Inflammatory macrophage treated with lipopolysaccharide for 1 hour (primary cell): ENCODE measurements at regions not wholly inside any gene's neighbourhood (a gene's known extent, or its start where the extent isn't known, plus 50 kb on each side); places are given as distances from the start of the nearest gene placed in this dataset.
A peak's percentile ranks its signal among the peaks of the same experiment; 100 is the strongest.

Experiments
- DNase-seq, 2 donors: peaks; one replicate each; pipeline ENCODE4 v3.0.0-alpha.2; 2020 to 2022

DNA sequence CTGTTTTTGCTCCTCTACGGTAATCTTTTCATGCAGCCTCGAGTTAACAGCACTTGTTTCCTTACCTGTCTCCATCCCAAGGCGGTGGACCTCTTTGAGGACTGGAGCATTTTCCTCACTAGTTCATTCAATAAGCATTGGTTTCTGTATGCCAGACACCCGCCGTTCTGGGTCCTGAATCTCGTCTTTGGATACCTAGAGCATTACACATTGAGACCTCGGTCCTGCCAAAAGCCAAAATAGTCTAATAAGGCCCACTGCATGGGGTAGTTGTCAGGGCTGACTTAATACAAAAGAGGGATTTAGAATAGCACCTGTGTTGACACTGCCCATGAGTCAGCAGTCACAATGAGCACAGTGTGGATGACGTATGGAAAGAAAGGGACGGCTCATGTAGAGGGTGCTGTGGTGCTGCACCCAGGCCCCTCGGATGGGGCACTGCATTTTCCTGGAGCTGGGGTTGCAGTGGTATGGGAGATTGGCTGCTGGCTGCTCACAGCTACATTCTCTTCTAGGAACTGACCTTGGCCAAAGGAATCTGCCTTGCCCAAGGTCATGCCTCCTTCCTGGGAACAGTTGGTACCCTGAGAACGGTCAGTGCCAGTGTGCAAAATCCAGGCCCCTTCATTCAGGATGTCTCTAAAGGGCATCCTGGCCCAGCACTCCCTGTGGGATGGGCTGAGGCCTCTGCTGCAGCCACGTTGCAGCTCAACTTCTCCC, 126.9 kb upstream of the NCK2 start:
- no peak for DNase-seq

DNA sequence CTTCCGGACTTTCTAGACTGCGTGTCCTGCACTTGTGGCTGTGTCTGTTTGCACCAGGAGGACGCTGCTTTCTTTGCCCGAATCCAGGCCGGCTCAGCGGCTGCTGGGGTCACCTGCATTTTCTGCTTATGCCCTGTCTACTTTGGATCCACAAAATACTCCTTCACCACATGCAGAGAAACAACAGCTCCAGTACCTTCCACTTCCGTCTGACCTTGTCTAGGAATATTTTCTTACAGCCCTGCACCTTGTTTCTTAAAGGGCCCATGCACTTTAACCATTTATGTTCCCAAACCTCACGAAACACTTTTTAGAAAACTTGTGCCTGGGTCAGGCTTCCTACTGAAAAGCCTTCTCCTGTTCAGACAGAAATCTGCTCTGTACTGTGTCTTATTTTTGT, 129.4 kb upstream of the NCK2 start:
- no peak for DNase-seq

DNA sequence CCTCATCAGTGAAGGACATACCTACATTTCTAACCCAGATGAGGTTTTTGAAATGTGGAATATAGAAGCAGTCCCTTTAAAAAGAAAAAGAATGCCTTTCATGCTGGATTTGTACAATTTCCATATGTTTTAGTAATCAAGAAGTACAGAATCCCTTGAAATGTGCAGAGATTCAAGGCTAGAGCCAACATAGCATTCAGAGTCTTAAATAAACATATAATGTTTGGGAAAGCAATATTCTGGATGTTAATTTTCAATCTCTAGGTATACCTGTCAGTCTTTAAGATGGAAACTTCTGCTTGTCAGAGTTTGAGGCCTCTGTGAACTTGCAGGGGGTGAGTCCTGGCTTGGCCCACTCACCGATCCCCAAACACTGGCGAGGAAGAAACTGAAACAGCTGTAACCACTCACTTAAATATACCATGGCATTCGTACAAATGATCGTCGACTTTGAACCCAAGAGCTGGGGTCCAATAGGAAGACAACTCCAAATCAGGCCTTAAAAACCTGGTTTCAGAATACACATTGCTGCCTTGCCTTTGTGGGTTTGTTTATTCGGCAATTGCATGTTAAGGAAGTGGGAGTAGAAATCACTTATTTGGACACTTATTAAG, 132.8 kb upstream of the NCK2 start:
- no peak for DNase-seq

DNA sequence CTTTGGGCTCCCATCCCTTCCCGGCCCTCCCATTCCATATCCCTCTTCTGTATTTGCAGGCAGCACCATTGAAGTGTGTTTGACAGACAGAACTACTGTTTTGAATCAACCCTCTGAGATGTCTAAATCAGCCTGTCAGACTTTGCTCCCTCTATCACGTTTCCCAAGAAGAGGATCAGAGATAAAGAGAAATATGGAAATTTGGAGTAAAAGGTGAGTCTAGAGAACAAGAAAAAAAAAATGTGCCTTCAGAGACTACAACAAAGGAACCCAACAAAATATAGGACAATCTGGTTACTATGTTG, 133.4 kb upstream of the NCK2 start:
- DNase-seq: no peak

DNA sequence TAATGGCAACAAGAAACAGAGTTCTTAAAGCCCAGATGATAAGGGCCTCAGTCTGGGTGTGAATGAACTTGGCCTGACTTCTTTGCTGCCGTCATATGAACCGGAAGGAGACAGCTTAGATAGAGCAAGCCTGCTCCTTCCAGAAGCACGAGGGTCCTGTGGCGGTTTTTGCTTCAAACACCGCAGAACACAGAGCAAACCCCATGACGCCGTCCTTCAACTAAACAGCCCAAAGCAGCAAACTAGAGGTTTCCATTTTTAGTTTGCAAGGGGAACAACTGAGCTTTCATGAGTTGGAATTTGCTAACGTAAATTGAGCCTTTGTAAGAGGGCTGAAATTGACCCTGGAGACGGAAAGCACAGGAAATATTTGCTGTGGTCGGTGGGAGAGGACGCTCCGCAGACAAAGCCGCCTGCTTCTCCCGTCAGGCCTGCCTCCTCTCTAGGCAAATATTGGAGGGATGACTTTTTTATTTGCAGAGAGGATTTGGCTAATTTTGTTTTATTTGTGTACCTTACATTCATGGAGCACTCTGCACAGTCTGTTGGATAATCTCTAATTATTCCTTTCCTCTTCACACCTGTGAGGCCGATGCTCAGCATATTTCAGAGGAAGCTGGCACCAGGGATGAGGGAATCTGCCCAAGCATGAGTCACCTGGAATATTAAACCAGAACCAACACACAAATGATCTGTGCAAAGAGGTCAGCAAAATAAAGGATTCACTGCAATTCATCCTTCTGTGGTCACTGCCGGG, 134.0 kb upstream of the NCK2 start:
- no peak for DNase-seq

DNA sequence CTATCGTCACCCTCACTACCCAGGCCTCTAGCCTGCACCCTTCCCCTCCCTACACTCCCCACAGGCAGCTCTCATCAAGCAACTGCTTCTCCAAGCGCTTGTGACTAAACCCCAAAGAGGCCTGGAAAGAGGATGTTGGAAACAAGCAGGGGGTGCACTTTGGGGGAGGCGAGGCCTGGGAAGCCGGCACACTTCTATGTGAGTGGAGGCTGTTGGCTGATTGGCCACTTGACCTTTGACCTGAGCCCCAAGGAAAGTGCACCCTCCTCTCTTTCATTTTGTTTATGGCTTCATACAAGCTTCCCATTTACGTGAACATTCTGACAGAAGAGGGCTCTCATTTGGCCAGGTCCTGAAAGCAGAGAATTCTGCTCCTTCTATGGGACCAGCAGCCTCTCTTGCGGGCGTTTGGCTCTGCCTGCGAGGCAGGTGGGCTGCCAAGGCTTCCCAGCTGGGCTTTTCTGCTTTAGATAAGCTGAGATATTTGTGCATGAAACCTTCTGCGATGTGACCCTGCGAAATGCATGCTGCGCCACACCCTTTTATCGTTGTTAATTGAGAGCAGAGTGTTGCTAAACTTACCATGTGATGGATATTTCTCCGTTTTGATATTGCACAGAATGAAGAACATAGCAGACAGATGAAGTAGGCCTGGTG, 134.8 kb upstream of the NCK2 start:
- DNase-seq: no peak

DNA sequence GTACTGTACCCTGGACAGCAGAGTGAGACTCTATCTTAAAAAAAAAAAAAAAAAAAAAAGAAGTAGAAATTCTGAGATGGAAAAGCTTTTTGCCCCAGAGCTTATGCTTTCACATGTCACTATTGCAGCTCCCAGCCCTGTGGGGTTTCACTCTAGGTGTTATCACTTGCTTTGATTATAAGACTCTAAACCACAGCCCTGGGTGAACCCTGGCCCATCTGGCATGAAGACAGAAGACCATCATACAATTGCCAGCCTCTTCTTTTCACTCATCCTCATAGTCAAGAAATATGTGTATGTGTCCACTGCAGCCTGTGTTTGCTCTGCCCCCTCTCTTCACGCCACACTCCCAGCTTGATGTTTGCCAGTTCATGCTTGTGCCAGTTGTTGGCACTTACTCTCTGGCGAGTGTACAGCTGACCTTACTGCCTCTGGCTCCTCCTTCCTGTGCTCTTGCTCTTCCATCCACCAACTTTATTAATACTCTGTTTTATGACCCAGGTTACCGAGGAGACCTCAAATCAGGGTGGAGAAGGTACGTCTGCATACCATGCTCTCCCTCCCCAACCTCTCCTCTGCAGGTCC, 136.7 kb upstream of the NCK2 start:
- DNase-seq: no peak

DNA sequence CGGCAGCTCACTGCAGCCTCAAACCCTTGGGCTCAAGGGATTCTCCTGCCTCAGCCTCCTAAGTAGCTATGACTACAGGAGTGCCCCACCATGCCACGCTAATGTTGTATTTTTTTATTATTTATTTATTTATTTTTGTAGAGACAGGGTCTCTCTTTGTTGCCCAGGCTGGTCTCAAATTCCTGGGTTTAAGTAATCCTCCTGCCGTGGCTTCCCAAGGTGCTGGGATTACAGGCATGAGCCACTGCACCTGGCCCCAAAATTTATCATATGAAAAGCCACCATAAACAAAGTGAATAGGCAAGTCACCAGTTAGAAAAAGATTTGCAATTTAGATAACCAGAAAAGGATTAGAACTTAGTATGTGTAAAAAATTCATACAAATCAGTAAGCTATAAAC, 138.6 kb upstream of the NCK2 start:
- no peak for DNase-seq

DNA sequence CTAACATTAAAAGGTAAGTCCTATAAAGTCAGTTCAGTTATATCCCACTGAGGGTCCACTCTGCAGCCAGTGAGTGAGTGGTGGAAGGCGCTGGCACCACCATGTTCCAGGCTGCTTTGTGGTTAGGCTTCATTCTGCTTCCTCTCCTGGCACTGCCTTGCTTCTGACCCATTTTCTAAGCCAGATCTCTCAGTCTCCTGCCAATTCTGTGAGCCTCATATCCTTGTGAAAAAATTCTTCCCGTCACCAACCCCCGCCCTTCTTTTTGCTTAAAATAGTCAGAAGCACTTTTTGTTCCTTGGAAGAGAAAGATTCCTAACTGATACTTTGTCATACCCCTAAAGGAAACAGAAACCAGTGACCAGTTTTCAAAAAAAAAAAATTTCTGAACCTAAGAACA, 139.8 kb upstream of the NCK2 start:
- no peak for DNase-seq

DNA sequence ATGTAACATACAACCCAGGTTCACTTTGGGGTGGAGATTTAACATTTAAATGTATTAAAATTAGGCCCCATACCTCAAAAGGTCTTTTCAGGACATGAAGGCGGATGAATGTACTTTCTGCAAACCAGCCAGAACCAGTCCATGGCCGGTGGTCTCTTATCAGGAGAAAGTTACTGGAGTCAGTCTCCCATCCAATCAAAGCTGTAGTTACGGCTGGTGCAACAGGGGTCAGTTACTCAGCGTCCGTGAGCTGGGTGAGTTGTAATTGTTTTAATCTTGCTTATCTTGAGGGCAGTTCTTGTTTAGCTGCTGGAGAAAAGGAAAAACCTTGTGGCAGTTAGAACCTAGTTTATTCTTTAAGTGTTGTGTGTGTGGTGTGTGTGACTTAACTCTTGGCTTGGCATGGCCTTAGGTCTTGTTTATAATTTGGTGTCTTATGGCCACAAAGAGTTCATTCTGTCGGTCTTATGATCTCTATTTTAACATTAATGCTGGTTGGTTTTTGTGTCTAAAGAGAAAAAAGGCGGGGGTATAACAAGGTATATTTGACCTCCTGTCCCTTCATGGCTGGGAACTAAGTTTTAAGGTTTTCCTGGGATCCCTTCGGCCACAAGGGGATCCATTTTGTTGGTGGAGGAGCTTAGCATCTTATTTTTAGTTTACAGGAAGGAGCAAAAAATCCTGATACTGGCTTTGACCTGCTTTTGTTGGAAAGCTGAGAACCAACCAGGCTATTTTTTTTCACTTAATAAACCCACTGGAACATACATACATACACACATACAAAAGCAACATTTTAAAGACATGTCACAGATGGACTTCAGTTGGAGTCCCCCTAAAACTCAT, 143.5 kb upstream of the NCK2 start:
- no peak for DNase-seq

DNA sequence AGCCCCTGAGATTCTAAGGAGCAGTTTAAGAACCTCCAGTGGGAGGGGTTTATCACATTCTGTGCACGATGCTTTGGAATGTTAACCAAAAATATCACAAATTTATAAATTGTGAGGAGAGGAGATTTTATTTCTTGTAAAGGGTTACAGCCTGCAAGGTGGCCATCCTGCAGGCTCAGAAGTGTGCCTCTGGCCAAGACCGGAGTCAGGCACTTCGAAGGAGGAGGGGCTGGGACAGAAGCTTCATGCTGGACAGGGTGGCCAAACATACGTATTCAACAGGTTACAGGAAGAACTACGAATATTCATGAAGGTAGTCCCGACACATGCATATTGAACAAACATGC, 144.1 kb upstream of the NCK2 start:
- no peak for DNase-seq

DNA sequence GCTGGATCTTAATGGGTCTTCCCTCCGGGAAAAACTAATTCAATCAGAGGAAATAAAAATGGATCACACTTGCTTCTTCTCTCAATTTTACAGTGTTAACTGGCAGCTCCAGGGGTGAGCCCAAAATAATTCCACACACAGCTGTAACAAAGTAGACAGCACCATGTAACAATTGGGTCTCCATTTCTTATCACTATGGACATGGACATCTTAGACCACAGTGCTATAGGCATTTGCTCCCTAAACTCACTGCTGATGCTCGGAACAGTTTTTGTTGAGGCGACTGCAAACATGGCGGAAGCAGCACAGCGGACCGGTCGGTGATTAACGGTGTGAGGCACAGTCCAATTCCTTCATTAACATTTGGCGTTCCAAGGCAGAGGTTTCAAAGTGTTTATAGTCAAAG, 144.7 kb upstream of the NCK2 start:
- DNase-seq: no peak

DNA sequence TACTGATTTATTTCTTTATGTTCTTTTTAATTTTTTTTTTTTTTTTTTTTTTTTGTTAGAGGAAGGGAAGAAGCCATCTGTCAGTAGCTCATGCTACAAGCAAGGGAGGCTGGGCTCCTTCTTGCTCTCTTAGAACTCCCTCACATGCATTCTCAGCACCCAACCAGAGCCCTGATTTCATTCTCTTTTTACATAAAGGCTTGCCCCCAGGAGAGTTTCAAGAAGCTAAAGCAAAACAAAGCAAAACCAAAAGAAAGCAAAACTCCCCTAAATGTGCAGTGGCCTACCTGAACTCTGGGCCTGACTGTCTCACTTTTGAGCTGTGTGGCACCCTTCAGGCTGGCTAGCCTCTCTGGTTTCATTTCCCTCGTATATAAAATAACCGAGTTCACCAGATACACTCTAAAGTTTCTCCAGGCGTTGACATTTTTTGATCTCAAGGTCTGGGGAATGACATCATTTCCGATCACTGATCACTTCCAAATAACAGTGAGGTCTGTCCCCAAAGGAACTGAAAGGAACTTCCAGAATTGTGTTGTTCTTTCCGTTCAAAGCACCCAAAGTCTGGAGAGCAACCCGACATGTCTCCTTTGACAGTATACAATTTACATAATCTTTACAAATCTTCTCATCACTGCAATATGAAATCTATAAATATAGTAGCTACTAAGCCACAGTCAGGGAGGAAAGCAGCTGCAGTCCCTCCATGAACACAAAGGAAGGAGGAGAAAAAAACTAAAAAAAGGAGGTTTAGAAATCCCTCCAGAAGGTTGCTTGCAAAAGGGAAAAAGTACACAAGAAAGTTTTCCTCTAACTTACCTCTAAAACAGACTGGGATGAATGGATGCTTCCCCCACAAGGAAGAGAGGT, 145.6 kb upstream of the NCK2 start:
- DNase-seq: no peak

DNA sequence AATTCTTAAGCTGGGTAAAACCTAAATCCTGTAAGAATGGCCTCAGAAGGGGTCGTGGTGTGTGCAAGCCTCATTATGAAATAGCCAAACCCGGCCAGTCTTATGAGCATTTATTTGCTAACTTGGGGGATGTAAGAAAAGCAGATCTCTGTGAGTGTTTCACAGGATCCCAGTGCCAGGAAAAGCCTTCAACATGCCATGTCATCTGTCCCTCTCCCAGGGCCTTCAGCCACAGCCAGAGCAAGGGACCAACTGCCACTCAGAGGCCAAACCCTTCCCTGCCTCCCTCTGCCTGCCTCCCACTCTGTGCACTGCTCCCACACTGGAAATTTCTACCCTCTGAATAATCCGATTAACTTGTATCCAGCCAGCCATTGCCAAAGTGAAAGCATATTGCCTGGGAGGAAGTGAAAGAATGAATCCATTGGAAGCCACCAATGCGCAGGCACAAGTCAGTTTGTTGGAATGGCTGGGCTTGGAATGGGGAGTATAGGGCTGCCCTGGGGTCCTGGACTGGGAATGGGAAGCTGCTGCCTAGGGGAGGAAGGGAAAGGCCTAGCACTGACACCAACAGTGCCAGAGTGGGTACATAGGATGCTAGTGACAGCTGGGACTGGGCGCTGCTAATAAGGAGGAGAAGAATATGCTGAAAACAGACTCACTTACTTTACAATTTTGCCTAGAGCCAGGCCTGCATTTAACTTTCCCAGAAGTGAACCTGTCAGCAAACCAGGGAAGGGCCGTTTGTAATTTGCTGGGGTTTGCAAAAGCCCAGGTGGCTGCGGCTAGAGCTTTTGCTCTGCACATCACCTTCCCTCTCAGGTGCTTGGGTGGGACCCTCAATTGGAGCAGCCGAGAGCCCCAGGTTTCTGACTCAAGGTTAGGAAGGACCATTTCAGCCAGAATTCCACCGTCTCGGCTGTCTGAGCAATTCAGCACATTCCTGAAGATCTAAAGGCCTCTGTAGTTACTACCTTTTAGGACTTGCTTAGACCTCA, 146.6 kb upstream of the NCK2 start:
- DNase-seq: peak in 1 of 2 donors; percentile 3

DNA sequence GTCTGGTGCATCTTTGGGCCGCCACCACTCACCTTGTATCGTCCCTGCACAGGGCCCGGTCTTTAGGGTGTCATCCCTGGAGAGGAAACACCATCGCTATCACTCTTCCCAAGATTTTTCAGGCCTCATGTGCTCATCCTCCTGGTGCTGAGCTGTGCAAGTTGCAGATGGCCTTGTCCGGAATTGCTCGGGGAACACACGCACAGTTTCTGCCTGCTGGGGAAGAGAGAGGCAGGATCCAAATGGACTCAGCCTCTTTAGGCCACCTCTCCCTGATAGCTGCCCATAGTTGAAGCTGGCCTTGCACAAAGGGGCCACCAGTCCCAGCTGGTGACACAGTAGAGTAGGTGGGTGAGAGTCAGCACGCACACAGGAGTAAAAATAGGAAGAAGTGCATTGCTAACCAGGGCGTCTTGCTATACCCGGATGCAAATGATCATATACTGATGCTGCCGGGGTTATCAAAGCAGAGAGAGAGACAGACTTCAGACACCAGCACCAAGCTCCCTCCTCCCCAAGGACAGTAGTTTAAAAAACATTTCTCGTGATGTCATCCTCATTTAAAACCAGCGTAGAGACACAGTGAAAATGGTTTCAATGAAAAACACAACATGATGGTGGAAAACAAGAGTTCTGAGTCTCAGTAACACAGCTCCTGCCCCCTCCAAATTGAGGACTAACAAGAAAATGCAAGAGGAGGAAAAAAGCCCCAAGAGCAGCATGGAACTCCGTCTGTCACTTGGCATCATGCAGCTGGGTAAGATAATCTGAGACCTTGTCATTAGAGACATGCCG, 147.5 kb upstream of the NCK2 start:
- DNase-seq: no peak

DNA sequence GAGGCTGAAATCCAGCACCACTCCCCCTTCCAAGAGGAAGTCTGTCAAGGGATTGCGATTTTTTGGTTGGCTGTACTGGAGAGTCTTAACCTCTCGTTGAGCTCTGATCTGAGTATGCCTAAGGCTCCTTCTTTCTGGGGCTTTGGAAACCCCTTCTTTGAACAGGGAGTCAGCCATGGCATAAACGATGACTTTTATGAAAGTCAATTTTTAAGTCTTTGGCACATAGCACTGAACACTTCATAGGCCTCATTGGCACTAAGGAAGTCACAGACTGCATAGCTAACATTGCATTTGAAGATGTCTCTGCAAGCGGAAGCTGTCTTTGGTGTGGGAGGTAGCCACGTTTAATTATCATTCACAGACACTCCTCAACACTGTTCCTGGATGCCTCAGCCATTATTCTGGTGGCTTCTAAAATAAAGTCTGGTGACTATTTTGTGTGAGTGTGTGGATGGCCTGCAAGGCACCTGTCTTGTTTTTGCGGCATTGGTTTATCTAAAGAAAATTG, 148.2 kb upstream of the NCK2 start:
- DNase-seq: no peak

DNA sequence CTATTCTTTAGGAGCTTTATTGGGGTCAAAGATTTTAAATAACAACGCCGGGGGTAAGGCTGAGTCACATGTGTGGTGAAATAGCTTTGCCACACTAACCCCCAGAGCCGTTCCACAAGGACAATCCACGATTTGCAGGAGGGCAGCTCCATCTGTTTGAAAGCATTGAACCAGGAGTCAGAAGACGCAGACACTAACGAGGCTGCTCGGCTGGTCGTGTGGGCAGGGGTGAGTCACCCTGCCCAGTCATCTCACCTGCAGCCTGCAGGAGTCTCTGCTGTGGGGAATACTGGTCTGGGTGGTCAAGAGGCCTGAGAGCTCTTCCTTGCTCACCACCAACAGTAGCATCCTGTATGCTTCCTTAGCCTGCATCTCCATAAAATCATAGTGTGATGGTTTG, 149.2 kb upstream of the NCK2 start:
- DNase-seq: no peak

DNA sequence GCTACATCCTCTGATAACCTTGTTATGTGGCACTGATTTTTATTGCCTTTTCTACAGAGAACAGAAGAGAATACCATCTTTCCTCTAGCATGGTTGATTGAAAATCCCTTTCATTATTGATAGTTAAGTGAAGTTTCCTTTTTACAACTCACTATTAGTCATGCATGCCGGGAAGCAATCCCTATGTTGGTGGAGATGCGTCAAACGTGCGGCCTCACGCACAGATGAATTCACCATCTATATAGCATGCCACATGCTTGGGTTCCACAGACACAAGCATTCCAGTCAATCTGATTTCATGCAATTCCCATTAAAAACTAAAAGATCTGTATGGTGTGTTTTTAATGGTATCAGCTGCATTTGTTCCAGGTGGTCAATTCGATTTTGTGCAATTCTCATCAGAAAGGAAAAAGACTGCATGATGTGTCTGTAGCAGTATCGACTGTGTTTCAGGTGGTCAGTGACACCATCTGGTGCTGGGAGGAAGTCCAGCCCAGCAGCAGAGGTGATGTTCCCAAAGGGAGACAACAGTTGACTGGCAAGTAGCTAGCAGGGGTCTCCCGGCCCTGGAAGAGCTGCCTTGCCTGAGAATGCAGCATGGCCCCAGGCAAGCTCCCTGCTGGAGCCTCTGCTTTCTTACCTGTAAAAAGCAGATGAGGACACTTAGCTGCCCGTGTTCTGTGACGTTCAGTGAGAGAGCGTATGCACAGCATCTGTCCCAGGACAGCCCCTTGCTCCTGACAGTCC, 151.3 kb upstream of the NCK2 start:
- DNase-seq: no peak

DNA sequence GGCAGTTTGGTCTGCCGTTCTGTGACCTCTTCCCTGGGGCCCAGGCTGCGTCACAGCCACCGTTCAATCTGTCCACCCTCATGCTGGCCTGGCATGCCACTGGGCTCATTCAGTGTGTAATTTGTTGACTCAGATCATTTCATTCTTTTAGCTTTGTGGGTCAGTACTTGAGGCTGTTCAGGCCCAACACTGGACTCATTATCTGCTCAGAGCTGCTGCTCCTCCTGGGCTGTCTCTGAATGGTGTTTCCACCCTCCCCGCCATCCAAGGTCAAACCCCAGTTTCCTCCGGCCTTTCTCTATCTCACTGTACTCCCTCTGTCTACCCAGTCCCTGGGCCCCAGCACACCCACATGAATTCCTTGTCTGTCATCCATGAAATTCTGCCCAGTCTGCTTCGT, 152.4 kb upstream of the NCK2 start:
- DNase-seq: no peak
